HG03520 (cell line): ENCODE measurements at regions not wholly inside any gene's neighbourhood (a gene's known extent, or its start where the extent isn't known, plus 50 kb on each side); places are given as distances from the start of the nearest gene placed in this dataset.

Experiments used
- ATAC-seq: cut with Tn5 transposase; IDR thresholded peaks from one replicate; pipeline ENCODE4 v1.9.1; 2021; ENCODE audit warnings: mild to moderate bottlenecking, moderate library complexity; ENCODE audit not compliant: unreplicated experiment

DNA sequence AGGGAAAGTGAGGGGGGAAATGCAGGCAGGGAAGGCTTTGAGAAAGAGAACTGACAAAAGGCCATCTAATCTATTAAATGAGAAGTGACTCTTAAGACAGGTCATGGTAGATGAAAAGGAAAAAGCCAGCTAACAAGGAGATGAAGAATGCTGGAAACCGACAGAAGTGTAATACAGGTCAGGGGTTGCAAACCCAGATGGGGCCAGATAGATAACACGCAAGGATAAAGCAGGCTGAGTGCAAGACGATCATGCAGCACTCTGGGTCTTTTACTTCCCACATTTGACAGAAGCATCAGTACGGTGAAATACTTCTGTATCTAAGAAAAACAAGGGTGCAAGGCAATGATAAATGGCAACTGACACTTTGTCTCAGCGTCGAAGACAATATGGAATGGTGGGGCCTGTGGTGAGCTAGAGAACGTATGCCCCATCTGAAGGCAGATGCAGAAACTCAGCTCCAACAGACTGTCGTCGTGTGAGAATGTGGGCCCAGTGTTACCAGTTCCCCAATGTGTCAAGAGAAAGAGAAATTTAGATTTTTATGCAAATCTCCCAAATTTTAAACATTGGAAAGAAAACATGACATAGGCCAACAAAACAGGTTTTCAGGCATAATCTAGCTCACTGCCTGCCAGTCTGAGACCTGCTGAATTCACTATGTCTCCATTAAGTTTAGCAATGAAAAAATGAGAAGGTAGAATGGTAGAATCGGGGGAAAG, 187.4 kb downstream of the PHLDA1 start:
- ATAC-seq, result no peak

DNA sequence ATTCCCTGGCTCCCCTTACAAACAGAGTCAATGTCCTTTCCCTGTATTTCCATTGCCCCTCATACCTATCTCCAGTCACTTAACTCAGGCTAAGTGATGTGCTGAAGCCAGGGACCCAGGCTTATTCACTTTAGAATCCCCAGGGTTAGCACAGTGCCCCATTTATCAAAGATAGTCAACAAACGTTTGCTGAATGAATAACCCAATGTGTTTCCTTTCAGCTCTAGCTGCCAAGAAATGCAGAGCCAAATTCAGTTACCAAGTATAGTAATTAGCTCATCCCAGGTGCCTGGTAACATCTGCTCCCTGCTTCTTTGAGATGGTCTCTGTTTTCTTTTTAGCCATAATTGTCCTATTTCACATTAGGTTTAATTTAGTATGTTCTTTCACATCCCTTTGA, 189.5 kb downstream of the PHLDA1 start:
- ATAC-seq, result no peak

DNA sequence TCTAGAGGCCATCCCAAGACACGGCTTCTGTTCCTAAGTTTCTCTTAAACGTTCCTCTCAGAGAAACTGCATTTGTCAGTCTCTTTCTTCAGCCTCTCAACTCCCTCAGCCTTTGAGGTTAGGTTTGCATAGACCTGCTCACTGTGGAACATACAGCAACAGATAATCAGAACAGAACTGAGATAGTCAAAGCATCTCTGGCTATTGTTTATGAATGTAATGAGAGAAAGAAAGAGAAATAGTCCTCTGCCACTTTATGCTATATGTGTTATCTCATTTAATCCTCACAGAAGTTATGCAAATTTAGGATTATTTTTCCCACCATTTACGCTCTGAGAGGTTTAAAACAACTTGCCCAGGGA, 190.6 kb downstream of the PHLDA1 start:
- ATAC-seq, result no peak

DNA sequence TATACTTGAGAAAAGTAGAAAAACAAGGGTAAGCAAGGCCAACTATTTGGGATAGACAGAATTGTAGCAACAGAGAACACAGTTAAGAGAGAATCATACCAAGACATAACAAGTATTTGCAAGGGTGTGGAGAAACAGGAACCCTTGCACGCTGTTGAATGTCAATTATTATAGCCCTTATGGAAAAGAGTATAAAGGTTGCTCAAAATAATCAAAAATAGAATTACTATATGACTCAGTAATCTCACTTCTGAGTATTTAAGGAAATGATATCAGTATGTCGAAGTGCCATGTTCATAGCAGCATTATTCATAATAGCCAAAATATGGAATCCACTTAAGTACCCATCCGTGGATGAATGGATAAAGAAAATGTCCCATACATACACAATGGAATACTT, 193.3 kb downstream of the PHLDA1 start:
- no peak for ATAC-seq

DNA sequence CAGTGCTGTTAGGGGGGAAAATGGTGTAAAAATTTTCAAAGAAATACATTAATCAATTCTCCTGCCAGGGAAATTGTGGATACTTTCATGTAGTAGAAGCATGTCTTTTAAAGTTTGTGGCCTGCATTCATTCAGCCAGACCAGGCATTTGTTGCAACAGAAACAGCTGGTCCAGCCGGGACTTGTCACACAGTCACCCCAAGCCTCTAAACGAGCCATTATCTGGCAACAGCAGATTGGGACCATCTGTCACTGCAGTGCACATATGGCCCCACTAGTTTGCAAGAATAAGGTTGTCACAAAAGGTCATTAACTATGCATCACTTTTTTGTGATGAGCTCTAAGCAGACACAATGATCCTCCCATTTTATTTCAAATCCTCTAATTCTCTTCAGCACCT, 193.9 kb downstream of the PHLDA1 start:
- ATAC-seq, result no peak

DNA sequence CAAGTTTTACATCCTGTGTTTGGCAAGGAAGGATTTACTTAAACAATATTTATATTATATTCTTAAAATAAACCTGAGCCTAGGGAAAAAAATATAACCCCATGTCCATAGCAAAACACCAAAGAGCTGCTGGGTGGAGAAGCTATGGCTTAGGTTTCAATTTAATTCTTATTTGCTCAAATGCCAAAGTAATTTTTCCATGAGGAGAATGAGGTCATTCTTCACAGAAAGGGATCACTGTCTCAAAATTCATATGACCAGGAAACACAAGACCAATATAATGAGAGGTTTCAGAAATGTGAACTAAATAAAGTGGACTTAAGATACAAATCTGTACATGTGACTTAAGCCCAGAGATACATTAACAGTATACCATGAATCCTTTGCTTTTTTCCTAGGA, 195.0 kb downstream of the PHLDA1 start:
- ATAC-seq, result no peak

DNA sequence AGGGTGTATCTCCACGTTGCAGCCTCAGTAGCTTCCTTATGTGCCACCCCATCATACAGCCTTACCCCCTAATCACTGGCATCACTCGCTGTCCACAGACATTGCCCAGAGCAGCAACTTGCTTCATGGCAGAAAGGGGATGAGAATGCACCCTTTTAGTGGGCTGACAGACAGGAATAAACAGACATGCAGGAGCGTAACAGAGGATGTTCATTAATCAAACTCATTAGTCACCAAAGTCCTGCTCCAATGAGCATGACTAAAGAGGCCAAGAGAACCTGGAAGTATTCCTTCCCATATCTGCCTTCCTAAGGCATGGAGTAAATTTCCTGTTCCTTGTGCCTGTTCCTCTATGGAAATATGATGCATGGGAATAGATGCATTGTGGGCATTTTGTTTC, 197.0 kb downstream of the PHLDA1 start:
- no peak for ATAC-seq

DNA sequence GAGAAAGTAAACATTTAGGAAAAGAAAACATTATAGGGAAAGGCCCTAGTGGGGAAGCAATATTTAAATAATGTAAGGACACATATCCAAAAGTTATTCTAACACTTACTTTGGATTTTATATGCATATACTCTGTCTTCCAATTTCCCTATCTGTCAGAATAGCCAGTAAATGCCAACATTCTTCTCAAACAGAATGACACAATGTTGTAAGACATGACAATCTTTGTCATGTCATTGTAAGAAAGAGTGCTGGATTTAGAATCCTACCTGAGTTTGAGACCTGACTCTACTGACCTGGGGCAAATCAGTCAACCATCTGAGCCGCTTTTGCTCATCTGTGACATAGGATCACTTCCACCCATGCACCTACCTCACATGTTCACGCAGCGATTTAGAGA, 198.3 kb downstream of the PHLDA1 start:
- ATAC-seq, result no peak

DNA sequence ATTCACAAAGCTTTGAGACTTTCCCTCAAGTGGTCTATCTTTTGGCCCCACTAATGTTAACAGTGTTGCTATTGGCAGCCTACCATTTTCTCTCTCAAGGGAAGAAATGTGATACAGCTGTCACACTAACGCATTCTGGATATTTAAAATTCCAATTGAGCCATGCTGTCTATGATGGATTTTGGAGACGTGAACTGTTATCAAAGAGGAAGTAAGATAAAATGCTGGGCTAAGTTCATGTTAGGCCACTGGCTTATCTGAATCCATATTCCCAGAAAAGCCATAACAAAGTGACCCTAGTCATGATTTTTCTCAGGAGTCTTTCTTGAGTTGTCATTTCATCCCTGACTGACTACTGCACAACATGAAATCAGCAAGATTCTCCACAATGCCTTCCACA, 200.2 kb downstream of the PHLDA1 start:
- no peak for ATAC-seq

DNA sequence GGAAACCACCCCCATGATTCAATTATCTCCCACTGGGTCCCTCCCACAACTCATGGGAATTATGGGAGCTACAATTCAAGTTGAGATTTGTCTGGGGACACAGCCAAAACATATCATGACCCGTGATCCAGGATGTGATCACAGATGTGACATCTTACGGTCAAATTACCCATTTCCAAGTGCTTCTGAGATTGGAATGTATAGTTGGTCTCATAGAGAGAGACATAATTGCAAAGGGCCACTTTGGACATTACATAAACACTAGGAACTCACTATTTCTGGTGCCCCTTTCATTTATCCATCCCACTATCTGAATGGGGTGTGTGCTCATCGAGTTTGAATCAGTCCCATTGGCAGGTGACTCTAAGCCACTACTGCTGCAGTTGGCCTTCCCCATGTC, 204.5 kb downstream of the PHLDA1 start:
- no peak for ATAC-seq

DNA sequence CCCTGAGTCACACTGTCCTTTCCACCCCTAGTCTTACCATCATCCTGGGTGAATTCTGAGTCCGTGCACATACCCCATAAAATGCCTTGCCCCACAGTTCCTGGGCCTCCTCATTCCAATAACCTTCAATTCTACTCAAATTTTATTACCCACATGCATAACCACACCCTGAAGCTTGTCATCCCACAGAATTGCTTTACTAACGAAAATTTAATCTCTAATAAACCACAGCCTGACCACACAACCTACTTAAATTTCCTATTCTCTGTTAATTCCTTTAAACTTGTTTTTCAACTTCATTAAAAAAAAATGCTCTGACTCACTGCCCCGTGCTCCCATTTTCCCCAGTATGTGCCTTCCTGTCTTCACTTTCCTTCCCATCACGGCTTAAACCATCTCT, 205.9 kb downstream of the PHLDA1 start:
- ATAC-seq, result no peak

DNA sequence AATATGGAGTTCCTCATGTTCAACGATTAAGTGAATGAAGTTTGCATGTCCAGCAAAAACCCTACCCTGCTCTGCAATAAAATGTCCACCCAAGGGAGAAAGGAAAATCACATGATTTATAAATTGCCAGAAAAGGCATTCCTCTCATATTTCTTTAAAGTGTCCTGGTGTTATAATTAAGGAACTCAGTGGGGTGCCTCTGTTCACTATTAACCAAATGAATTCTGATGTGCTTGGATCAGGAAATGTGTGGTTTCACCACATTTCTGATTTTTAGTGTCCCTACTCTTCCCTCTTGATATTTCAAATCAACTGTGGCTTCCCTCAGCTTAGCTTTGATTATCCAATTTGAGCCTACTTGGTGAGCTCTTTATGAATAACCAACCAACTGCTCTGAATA, 208.1 kb downstream of the PHLDA1 start:
- no peak for ATAC-seq

DNA sequence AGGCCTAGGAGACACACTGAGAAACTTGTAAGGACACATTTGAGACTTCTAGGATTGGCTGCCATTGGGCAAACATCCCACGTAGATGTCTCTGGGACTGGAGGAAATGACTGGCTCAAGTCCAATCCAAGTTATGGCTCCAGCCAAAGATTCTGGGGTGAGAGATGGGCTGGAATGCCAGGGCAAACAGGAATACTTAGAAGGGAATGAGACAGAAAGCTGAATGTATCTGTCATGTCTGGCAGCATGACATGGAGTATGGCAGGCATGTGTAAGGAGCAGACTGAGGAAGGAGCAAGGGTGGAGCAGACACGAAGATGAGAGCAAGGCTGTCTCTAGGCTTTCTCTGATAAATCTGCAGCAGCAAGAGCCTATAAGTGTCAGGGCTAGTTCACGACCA, 209.2 kb downstream of the PHLDA1 start:
- no peak for ATAC-seq

DNA sequence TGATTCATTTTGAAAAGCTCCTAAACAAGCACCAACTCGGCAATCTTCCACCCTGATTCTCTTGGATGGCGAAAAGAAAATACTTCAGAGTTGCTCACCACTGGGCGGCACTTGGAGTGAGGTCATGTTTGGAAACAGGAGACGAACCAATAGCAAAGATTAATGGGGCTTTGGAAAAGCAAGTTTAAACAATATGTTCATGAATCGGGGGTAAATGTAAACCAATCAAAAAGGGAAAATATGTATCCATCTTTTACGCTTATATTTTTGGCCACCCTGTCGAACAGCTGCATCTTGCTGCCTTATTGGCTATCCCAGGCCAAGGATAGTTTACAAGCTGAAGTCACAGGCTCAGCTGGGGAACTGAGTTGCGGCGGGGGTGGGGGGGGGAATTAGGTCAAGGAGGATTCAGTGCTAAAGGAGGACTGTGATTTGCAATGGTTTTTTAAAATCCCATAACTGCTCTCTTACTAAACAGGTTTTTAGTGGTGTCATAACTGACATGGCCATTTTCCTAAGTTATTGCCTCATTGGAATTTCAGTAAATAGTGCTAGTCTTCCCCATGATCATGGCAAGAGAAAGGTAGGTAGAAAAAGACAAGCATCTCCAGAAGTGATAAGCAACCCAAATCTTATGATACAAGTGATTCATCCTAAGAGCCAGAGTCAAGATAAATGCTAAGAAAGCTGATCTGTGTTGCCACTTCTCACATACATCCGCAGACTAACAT, 210.6 kb downstream of the PHLDA1 start:
- no peak for ATAC-seq

DNA sequence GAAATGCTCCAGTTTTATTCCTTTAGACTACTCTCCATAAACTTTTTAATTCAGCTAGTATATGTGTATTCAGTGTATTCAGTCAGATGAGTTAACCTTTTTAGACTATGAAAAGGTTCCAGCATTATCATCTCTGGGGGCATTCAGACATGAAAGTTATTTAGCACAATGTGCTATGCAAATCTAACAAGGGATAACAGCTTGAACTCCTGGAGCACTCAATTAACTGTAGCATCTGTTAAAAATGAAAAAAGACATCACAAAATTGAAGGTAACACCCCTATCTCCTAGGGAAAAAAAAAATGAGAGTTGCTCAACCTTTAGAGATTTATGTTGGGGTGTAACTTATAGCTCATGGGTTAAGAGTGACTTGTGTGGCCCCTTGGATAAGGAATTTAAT, 211.5 kb downstream of the PHLDA1 start:
- no peak for ATAC-seq

DNA sequence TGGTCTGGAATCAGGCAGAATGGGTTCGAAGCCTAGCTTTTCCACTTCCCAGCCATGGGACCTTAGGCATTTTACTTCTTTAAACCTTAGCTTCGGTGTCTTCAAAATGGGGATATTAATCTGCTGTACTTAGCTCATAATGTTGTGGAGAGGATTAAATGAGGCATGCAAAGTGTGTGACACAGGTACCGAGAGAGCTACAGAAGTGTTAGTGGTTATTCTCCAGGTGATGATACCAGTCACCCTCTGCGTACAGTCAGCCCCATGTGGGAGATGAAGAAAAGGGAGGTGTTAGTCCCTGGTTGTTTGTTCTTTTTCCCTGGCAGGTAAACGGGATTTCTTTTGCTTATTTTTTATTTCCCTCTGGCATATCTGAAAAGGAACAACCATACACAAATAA, 212.1 kb downstream of the PHLDA1 start:
- no peak for ATAC-seq

DNA sequence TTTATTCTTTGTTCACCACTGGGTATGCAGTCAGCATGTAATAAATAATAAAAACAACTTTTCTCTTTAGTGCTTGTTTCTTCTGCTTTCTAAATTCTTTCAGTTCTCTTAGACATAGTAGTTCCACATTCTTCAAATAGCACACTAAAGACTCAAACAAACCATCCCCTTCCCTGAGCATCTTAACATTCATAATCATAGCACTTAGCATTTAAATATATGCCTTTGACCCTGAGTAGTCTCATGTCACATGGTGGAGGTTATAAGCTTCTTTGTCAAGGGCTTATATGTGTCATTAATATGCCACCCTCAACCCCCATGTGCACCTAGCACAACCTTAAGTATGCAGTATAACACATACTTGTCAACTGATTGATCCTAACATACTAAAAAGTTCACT, 212.7 kb downstream of the PHLDA1 start:
- no peak for ATAC-seq

DNA sequence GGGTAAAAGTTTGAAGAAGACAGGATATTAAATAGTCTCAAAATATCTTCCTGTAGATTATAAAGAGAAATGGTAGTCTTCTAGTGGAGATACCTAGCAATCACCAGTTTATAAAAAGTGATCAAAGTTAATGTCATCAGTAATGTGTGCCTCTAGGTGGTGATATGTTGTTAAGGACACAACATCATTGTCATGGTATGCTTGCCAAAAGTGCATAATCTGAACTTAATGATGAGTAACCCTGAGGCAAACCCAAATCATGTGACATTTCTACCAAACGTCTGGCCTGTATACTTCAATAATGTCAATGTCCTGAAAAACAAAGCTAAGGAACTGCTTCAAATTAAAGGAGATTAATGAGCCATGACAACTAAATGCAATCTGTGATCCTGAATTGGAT, 214.7 kb downstream of the PHLDA1 start:
- ATAC-seq, result no peak

DNA sequence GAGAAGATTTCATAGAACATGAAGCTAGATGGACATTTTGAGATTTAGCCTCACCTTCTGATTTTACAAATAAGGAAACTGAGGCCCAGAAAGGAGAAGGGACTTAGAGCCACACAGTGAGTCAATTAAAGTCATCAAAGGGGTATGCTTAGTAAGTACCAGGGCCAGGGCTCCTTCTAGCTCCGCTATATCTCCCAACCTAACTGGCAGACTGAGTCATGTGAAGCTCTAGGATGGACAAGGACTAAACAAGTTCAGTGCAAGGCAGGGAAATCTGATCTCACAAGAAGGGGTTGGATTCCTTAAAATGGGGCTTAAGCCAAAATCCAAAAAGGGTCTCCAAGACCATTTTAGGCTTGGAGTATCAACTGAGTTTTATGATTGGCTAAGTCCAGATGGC, 215.8 kb downstream of the PHLDA1 start:
- ATAC-seq, result no peak

DNA sequence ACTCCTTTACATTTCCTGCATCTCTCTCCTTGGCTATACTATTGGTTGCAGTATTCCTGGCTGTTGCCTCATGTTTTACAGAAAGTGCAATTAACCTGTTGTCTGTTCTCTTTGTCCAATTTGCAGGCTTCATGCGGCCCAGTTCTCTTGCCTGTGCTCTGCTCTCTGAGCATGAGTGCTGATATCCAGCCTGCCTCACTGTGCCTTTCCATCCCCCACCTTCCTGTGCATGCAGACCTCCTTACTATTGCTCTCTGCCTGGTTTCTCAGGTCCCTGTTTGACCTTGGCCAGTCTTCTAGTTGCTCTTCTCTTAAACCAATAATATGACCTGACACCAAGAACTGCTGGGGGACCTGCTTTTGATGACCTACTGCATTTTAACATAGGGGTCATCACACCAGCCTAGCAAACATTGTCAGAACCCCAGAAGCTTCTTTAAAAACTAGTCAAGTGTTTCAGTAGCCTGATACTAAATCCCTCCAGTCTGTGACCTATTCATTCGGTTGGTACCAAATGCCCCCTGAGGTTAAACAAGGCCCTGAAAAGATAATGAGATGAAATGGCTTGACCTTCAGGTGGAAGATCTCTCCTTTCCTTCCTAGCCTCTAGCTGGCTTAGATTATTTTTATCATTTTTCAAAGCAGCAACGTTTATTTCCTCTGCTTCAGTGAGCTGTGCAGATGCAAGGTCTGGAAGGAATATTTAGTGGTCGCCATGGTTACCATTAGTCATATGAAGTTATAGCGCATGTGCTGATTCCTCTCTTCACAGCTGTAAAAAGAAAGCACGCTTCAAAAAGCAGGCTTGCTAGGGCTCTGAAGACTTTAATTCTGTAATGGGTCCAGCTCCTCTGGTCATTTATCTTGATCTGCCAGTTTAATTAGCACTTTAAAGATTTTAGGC, 216.5 kb downstream of the PHLDA1 start:
- peak; percentile 54 for ATAC-seq

DNA sequence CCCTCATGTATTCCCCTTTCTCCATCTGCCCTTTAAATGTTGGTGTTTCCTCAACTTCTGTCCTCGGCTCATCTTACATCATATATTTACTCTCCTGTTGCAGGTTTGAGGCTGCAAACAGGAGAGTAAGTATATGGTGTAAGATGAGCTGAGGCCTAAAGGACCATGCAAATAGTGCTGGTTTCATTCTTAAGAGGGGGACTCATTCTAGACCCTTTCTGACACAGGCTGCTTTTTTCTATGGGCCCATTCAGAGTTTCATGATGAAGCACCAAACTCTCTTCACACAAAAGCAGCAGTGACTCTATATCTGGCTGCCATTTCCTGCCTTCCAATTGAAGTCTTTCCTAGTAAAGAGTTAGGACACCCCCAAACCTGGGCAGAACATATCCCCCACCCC, 218.5 kb downstream of the PHLDA1 start:
- ATAC-seq, result no peak
